Stimulated activated CD4-positive, alpha-beta T cell treated with anti-CD3 and anti-CD28 coated beads, Interleukin-4, amount 100 ng/mL, for 48 hours (primary cell): ENCODE measurements at regions not wholly inside any gene's neighbourhood (a gene's known extent, or its start where the extent isn't known, plus 50 kb on each side); places are given as distances from the start of the nearest gene placed in this dataset.

Source experiments
- DNase-seq, 2 donors: peaks; one replicate each; pipeline ENCODE4 v3.0.0-alpha.2; 2020; ENCODE audit warnings: low read depth in 2 of 2

GRCh38 chr11:80365076-80365725, 924.4 kb upstream of the TENM4 start:
- no peak for DNase-seq

DNA sequence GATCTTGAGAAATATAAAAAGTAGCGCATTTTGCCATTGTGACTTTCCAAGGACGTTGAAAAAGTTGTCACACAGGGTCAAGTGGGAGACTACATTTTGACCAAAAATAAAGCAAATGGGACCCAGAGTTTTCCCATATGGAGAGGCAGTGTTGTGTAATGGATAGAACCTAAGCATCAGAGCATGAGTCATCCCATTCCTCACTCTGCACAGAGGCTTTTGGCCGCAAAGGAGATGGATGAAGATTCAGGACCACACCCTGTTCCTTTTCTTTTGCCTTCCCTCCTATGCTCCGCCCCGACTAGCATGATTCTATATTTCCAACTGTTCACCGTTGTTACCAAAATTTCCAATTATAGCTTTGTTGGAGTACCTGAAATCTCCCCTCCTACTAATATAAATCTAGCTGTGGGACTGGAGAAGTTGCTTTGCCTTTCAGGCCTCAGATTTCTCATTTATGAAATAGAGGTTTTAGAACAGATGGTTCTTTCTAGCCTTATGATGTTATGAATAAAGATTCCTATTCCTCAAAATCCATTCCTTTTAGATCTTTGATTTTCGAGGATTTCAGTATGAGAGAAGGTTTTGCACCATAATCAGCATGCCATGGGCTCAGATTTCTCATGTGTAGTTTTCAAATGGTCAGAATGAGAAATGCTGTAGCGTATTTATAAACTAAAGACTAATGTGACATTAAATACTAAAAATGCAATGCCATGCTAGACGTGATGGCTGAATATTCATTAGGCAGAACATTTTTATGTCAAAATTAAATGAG, 921.9 kb upstream of the TENM4 start:
- DNase-seq, result no peak

- no peak for DNase-seq
These were observed 914.4 kb upstream of the TENM4 start for GRCh38 chr11:80355251-80355650.

DNA sequence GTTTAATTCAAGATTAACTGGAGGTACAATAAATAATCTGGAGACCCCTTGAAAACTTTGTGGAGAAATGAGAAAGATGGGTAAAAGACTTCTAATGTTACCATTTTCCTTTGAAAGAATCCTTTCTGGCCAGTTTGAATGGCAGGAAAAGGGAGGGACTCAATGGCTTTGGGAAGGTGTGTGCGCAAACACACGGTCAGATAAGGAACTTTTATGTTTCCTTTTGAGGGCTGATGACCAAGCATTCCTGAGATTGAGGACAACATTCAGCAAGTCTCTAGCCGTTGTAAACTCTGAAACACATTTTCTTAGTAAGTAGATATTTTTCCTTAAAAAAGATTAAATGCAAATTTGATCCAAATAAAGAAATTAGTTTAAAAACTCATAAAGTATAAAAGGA, 909.7 kb upstream of the TENM4 start:
- no peak for DNase-seq

DNA sequence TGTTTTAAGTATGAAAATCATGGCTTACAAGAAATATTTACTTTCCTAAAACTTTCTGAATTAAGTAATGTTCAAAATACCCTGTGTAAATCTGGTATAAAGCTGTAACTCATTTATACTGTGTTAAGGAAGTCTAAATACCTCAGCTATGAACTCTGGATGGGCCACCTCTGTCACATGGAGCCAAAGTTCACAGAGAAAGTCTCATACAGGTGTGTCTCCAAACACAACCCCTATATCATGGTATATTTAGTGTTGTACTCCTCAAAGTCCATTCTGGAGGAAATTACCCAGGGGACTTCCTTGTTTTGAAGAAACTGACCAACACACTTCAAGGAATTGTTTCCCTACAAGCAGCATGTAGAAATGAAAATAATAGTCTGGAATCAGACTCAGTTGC, 909.2 kb upstream of the TENM4 start:
- no peak for DNase-seq

DNA sequence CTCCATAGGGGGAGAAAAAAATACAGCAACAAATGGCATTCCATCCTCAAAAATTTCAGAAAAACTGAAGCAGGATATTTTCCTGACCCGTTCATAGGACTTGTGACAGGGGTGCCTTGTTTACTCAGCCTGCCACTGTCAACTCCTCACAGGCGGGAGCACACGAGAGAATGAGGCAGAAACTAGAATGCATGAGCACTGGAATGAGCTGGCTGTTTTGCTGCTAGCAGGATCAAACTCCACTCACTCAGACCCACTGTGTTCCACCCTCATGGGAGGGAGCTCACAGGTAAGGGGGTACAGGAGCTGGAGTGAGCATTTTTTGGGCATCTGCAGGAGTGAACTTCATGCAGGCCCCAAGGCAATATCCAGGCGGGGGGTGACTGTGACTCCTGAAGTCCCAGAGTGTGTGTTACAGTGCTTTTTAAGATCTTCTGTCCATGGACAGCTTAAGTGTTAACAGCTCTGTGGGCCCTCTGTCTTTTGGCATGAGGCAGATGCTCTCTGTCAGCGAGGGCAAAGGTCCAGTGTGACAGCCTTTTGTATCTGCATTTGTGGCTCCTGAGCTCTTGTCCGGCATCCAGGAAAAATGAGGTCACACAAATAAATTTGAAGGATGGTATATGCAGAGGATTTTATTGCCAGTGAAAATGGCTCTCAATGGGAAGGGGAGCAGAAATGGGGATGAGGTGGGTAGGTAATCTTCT, 905.7 kb upstream of the TENM4 start:
- DNase-seq, result no peak

DNA sequence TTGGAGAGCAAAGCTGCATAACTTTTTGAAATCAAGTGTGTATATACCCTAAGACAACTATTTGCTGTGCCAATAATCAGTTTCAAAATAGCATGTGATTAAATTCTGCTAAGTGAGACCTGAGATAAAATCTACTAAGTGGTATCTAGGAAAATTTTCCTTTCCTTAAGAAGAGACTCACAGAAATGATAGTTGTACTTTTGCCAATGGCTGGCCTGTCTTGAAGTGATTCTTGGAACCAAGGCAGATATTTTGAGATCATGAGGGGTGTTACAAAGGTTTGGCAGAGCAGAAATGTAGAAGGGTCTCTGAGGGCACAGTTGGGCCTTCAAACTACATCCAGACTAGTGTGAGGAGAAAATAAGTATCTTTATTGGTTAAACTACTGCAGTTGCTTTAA, 902.6 kb upstream of the TENM4 start:
- DNase-seq, result no peak

- DNase-seq, result no peak
These were observed 897.4 kb upstream of the TENM4 start for GRCh38 chr11:80338231-80338630.

- DNase-seq, result no peak
These were observed 890.9 kb upstream of the TENM4 start for GRCh38 chr11:80331694-80332093.

- DNase-seq, result no peak
These were observed 889.4 kb upstream of the TENM4 start for GRCh38 chr11:80330264-80330663.

GRCh38 chr11:80328774-80329173, 887.9 kb upstream of the TENM4 start:
- no peak for DNase-seq

DNA sequence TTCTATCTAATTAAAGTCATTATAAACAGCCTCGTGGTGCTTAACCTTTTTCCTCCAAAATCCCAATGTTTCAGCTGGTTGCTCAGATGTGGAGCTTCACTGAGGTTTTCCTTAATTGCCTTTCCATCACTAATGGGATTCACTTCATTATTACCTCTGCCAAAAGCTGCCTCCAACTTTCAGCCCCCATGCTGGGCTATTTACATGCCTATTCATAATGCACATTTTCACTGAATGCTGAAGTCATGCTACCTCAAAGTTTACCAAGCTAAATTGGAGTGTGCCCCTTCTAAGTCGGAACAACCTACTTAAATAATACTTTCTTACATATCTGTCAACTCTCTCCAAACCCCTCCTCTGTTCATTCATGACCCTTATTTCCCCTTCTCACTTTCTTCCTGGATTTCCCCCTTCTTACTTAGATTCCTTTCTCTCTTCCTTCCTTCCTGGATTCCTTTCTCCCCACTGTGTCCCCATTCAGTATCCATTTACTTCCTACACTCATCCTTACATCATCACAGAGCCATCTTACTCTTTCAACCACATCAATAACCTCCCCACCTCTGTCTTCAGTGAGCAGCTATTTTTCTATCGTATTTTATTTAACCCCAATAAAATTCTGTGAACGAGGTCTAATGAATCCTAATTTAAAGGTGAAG, 887.3 kb upstream of the TENM4 start:
- no peak for DNase-seq

- DNase-seq, result no peak
These were observed 881.0 kb upstream of the TENM4 start for GRCh38 chr11:80321786-80322185.

- no peak for DNase-seq
These were observed 879.9 kb upstream of the TENM4 start for GRCh38 chr11:80320765-80321164.

- no peak for DNase-seq
These were observed 879.4 kb upstream of the TENM4 start for GRCh38 chr11:80320226-80320625.

DNA sequence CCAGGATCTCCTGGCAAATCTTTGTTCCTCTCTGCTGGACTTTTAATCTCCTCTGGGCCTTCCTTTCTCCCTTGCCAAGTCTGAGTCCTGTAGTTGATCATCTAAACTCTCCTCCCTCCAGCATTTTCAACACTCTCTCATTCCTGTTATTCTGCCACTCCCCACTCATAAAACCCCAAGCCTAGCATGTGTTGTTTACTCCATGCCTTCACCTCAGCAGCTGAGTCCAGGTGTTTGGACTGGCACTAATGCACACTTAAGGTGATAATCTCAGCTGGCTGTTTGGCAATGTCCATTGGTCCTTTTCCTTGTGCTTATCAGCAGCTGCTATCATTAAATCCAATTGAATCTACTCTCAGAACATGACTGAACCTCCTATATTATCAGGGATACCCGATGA, 876.8 kb upstream of the TENM4 start:
- no peak for DNase-seq

GRCh38 chr11:80315200-80315599, 874.4 kb upstream of the TENM4 start:
- DNase-seq, result no peak

DNA sequence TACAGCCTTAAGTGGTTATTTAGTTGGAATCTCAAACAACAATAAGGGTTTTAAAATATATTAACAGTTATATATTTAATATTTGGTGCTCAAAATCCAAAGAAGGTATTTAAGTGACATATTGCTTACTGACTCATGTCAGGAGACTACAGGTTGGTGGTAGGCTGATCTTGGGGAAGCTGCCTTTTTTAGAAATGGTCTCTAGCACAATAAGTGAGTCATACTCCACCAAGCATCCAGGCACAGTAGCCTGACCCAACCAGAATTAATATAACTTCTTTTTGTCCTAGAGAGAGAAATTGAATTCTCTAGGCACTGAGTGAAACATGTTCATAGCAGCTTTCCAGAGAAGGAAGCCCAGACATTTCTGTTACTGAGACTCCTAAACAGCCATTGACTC, 868.5 kb upstream of the TENM4 start:
- no peak for DNase-seq

DNA sequence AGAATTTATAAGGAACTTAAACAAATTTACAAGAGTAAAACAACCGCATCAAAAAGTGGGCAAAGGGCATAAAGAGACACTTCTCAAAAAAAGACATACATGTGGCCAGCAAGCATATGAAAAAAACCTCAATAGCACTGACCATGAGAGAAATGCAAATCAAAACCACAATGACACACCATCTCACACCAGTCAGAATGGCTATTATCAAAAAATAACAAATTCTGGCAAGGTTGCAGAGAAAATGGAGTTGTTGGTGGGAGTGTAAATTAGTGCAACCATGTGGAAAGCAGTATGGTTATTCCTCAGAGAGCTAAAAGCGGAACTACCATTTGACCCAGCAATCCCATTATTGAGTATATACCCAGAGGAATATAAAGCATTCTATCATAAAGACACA, 866.8 kb upstream of the TENM4 start:
- DNase-seq, result no peak

DNA sequence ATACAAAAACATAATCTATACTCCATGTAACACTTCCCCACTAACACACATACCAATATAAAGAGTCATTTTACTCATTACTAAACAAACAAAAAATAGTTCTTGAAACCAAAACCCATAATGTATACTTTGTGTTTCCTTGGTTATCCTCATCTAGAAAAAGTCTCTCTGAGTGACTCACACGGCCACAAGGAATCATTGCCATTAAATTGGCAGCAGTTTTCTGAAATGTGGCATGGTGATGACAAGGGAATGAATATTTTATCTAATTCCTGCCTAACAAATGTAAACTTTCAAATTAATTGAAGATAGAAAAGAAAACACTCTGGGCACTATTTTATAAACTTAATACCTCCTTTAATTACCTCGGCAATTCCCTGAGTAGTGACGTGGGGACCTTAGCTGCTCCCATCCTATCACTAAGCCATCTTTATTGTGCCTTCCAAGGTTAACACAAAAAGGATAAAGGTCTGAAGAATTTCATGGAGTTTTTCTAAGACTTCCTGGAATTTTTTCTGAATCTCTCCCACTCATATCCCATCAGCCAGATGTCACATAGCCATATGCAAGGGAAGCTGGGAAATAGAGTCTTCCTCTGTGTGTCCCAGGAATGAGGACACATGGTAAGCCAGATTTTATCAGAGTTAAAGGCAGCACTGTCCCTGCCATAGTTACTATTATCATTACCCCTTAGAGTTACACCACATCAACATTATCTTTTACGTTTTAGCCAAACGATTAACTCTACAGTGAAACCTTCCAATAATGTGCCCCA, 857.2 kb upstream of the TENM4 start:
- DNase-seq, result no peak

GRCh38 chr11:80293293-80293692, 852.5 kb upstream of the TENM4 start:
- no peak for DNase-seq
